Transverse colon (tissue), 4 donors: ENCODE measurements at regions not wholly inside any gene's neighbourhood (a gene's known extent, or its start where the extent isn't known, plus 50 kb on each side); places are given as distances from the start of the nearest gene placed in this dataset.

Experiments used
- DNase-seq: peaks from one replicate; pipeline ENCODE4 v3.0.0-alpha.2; 2019
- H3K27ac ChIP-seq, 4 donors: fragments of 200-600 bp; sonication (generic); 2 replicates each; pipeline ENCODE4 v1.5.1; 2016 to 2018; ENCODE audit warnings: inconsistent platforms in 4 of 4
- H3K27me3 ChIP-seq: fragments of 200-600 bp; sonication (generic); 2 replicates; pipeline ENCODE4 v1.5.1; 2017; ENCODE audit warnings: inconsistent platforms
- H3K36me3 ChIP-seq, 4 donors: fragments of 200-600 bp; sonication (generic); 2 replicates each; pipeline ENCODE4 v1.5.1; 2017 to 2019; ENCODE audit warnings: inconsistent platforms in 4 of 4
- H3K4me1 ChIP-seq, 4 donors: fragments of 200-600 bp; sonication (generic); 2 replicates each; pipeline ENCODE4 v1.5.1; 2017 to 2020; ENCODE audit warnings: inconsistent platforms in 4 of 4
- H3K4me3 ChIP-seq, 4 donors: fragments of 200-600 bp; sonication (generic); 1 replicate in 1 of 4; 2 replicates in 3 of 4; pipeline versions ENCODE4 v1.5.1 to v1.6.1; 2017 to 2019; ENCODE audit warnings: inconsistent platforms in 4 of 4
- H3K9me3 ChIP-seq, 2 donors: fragments of 200-600 bp; sonication (generic); 2 replicates each; pipeline ENCODE4 v1.5.1; 2017 to 2019; ENCODE audit warnings: inconsistent platforms in 2 of 2
- CTCF ChIP-seq, 5 experiments: fragments of 200-600 bp in 3 of 5; fragments of 450-650 bp in 2 of 5; sonication (generic) in 3 of 5; IDR thresholded peaks; 1 replicate in 2 of 5; 2 replicates in 3 of 5; pipeline ENCODE4 v1.5.1; 2016 to 2017; ENCODE audit warnings: antibody characterized with exemption in 5 of 5, inconsistent platforms in 3 of 5, mild to moderate bottlenecking in 2 of 5, moderate library complexity in 1 of 5
- EP300 ChIP-seq: sonication (generic); formaldehyde crosslinking; IDR thresholded peaks from one replicate; pipeline ENCODE4 v1.6.1; 2017; ENCODE audit warnings: antibody characterized with exemption, low read depth
- POLR2A ChIP-seq: fragments of 450-650 bp; IDR thresholded peaks from one replicate; pipeline ENCODE4 v1.6.1; 2016; ENCODE audit warnings: antibody characterized with exemption, mild to moderate bottlenecking, moderate library complexity
- POLR2AphosphoS5 ChIP-seq, 3 donors: sonication (generic); formaldehyde crosslinking; IDR thresholded peaks; one replicate each; pipeline ENCODE4 v1.6.1; 2016; ENCODE audit warnings: antibody characterized with exemption in 3 of 3
- WGBS, 2 donors: methylation state at CpG; one replicate each; pipeline ENCODE4 v1.1.5; 2018; ENCODE audit warnings: low coverage in 1 of 2; 5-methylcytosine and 5-hydroxymethylcytosine counted together
- in situ Hi-C, 4 donors: fragments of 200-750 bp; cut with MboI; loops; one replicate each; pipeline versions ENCODE4 v1.15.0 to v1.15.1; 2017; ENCODE audit warnings: low sequenced_read_pairs in 3 of 4, low pct_ligation_motif_present in 1 of 4, low pct_unique_long_range_greater_than_20kb in 1 of 4
- intact Hi-C: fragments of 100-400 bp; cut with DNase I; formaldehyde crosslinking; loops from one replicate; pipeline ENCODE4 v1.15.1; 2023; ENCODE audit warnings: low total_unique reads

DNA sequence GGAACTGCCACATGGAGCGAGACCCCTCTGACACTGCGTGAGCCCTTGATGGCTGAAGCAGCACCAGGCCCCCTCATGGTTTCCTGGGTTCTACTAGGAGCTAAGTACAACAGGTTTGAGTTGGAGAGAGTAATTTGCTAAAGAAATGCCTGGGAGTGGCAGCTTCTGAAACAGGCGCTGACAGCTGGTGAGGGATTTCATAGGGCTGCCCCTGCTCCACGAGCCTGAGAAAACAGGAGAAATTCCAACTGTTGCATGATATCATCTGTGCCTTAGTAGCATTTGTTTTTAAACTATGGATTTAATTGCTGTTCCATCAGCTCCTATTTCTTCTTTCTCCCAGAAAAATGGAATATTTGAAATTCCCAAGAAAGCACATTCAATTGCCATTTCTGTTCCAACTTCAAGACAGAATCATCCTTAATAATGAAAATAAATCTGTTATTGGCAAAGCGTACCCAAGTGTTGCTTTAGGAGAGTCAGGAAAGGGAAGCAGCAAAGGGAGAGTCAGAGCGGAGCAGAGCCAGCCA is 78.8 kb upstream of the ANKFN1 start:
- H3K4me1 ChIP-seq: no peaks in the 10 kb centered on the region
- no peak overlapping the region for H3K27ac ChIP-seq
- H3K4me3 ChIP-seq: no peak overlapping the region
- DNase-seq: no peak
- 72 to 78% methylated on average over 3 to 6 of the region's 6 CpGs for WGBS, 2 donors
- in situ Hi-C loops: no loop called here
- no peaks in the 10 kb centered on the region for H3K36me3 ChIP-seq
- no peaks in the 10 kb centered on the region for H3K9me3 ChIP-seq
- no peak for TF ChIP-seq POLR2A
- intact Hi-C loops: no loop called here
- no peaks in the 10 kb centered on the region for H3K27me3 ChIP-seq

- in situ Hi-C loops (no loop called here), intact Hi-C loops (no loop called here)
- Histone ChIP-seq H3K9me3 (no peaks in the 10 kb centered on the region), H3K27ac (no peak overlapping the region), H3K36me3 (no peaks in the 10 kb centered on the region), H3K4me1 (no peaks in the 10 kb centered on the region), H3K27me3 (no peaks in the 10 kb centered on the region), H3K4me3 (no peak overlapping the region)
- DNase-seq: no peak
- TF ChIP-seq EP300: no peak
- no peak for TF ChIP-seq POLR2A
- no peak for TF ChIP-seq CTCF (IDR thresholded peaks at IDR 0.05)
- TF ChIP-seq POLR2AphosphoS5 (IDR thresholded peaks at IDR 0.05): no peak
Observed at GRCh38 chr17:56076980-56077379, 76.3 kb upstream of the ANKFN1 start.

DNA sequence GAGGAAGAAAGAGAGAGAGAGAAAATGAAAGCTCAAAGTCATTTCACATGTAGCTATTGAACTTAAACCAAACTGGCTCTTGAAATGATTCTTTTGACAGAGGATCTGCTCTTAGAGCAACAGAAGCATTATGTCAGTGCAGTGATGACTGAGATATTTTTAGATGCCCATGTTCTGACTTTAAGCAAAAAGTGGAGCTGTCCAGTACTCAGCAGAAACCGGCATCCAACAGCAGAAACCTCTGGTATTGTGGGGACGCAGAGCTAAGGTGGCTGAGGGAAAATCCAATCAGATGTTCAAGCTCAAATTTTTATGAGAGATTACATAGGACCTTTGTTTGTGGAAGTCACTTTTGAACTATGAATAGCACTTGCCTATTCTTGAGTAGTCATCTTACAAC is 69.8 kb upstream of the ANKFN1 start:
- intact Hi-C loops: no loop called here
- no peak for DNase-seq

GRCh38 chr17:56085576-56086267 is 67.6 kb upstream of the ANKFN1 start:
- H3K27me3 ChIP-seq: no peaks in the 10 kb centered on the region
- no peaks in the 10 kb centered on the region for H3K9me3 ChIP-seq
- 96 to 100% methylated on average over 1 to 3 of the region's 3 CpGs for WGBS, 2 donors
- no peak overlapping the region for H3K27ac ChIP-seq
- TF ChIP-seq POLR2AphosphoS5 (IDR thresholded peaks at IDR 0.05): no peak
- TF ChIP-seq CTCF (IDR thresholded peaks at IDR 0.05): no peak
- no peak for TF ChIP-seq EP300
- no peak for TF ChIP-seq POLR2A
- no peak for DNase-seq
- no peaks in the 10 kb centered on the region for H3K4me1 ChIP-seq
- in situ Hi-C loops (no loop called here), intact Hi-C loops (no loop called here)
- H3K4me3 ChIP-seq: no peak overlapping the region
- no peaks in the 10 kb centered on the region for H3K36me3 ChIP-seq

More for the DNA sequence above, 69.8 kb upstream of the ANKFN1 start:
- Histone ChIP-seq H3K4me1 (no peaks in the 10 kb centered on the region), H3K4me3 (no peak overlapping the region), H3K27ac (no peak overlapping the region), H3K27me3 (no peaks in the 10 kb centered on the region), H3K36me3 (no peaks in the 10 kb centered on the region), H3K9me3 (no peaks in the 10 kb centered on the region)
- TF ChIP-seq CTCF (IDR thresholded peaks at IDR 0.05): no peak
- TF ChIP-seq POLR2AphosphoS5 (IDR thresholded peaks at IDR 0.05): no peak
- TF ChIP-seq EP300: no peak
- no peak for TF ChIP-seq POLR2A
- 80 to 90% methylated on average over 2 of the region's 2 CpGs for WGBS, 2 donors
- in situ Hi-C loops: no loop called here

DNA sequence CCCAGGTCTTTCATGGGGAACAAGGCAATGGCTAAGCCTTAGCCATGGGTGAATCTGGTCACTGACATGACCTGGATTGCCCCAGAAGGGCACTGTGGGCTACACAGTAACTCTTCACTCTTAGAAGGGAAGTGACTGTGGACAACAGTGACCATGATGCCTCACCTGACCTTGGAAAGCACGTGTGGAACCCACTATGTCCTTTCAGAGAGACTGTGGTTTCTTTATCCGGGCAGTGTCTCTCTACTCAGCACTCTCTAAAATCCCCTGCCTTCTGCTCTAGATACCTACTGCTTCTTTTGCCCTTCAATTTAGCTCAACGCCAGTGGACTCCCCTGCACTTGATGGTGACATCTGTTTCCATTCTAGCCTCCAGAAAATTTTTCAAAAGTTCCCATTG is 66.1 kb upstream of the ANKFN1 start:
- H3K9me3 ChIP-seq: no peaks in the 10 kb centered on the region
- intact Hi-C loops: no loop called here
- in situ Hi-C loops: no loop called here

More for the DNA sequence above, 66.1 kb upstream of the ANKFN1 start:
- Histone ChIP-seq H3K27me3 (no peaks in the 10 kb centered on the region), H3K4me3 (no peak overlapping the region), H3K36me3 (no peaks in the 10 kb centered on the region), H3K27ac (no peak overlapping the region), H3K4me1 (no peaks in the 10 kb centered on the region)
- WGBS, 2 donors: 35 to 58% methylated on average over 2 to 3 of the region's 3 CpGs
- DNase-seq: no peak
- TF ChIP-seq CTCF (IDR thresholded peaks at IDR 0.05) (no peak), POLR2AphosphoS5 (IDR thresholded peaks at IDR 0.05) (no peak), EP300 (no peak), POLR2A (no peak)
